ENCODE measurements at regions not wholly inside any gene's neighbourhood (a gene's known extent, or its start where the extent isn't known, plus 50 kb on each side); places are given as distances from the start of the nearest gene placed in this dataset.
"Not testable (repeated sequence)": the region's sequence is repeated elsewhere in the genome, so short reads cannot be mapped to it uniquely, and the experiment has no call there.

DNA sequence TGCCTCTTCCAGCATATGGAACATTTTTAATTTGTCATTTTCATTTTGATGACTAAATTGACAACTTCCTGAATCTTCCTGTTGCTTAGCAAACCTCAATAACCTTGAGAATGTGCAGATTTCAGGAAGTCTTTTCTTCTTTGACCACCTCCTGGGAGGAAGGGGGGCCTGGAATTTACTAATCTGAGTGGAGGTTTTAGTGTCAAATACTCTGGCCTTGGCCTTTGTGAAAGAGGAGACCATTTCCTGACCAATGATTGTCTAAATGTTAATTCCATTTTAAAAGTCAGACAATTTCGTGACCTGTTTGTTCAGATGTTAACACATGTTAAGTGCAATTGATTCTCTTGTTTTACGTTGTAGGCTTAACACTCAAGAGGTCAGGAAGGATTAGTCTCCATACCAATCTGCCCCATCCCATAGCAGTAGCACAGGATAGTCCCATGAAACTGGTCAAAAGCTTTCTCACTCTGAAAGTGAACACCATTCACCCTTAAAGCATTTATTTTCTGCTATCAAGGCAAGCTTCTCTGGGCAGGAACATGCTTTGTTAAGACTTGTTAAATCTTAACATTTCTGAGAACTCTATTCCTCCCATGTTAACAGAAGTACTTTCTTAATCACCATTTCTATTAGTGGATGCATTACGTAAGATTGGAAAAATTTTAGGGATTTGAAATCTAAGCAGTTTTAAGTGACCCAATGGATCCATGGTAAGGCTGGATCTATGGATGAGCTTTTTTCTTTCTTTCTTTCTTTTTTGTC, 219.6 kb downstream of the RND3 start:
- no peak overlapping the region for H3K4me3 ChIP-seq (ENCODE audit: low read length)
- no CpG with 5 or more reads among the region's 3 CpGs for WGBS (ENCODE audit: insufficient coverage, insufficient read length)
- no peaks in the 10 kb centered on the region for H3K4me1 ChIP-seq (ENCODE audit: control insufficient read depth, insufficient read depth, low read length)
- no peak overlapping the region for H3K27ac ChIP-seq (ENCODE audit: low read length)
- H3K36me3 ChIP-seq (ENCODE audit: control insufficient read depth, insufficient read depth, low read length): no peaks in the 10 kb centered on the region
- DNase-seq (ENCODE audit: low read depth, low spot score): peak; percentile 13
- H3K27me3 ChIP-seq (ENCODE audit: control insufficient read depth, insufficient read depth, low read length): no peaks in the 10 kb centered on the region
- H3K9me3 ChIP-seq (ENCODE audit: control insufficient read depth, insufficient read depth, low read length): no peaks in the 10 kb centered on the region

GRCh38 chr2:150266931-150267330, 220.5 kb downstream of the RND3 start:
- Histone ChIP-seq H3K36me3 (ENCODE audit: control insufficient read depth, insufficient read depth, low read length) (no peaks in the 10 kb centered on the region), H3K4me1 (ENCODE audit: control insufficient read depth, insufficient read depth, low read length) (no peaks in the 10 kb centered on the region), H3K4me3 (ENCODE audit: low read length) (no peak overlapping the region), H3K9me3 (ENCODE audit: control insufficient read depth, insufficient read depth, low read length) (no peaks in the 10 kb centered on the region), H3K27ac (ENCODE audit: low read length) (no peak overlapping the region), H3K27me3 (ENCODE audit: control insufficient read depth, insufficient read depth, low read length) (no peaks in the 10 kb centered on the region)
- no peak for DNase-seq (ENCODE audit: low read depth, low spot score)
- WGBS (ENCODE audit: insufficient coverage, insufficient read length): no CpG with 5 or more reads among the region's 2 CpGs

- no peak for DNase-seq (ENCODE audit: low read depth, low spot score)
- H3K9me3 ChIP-seq (ENCODE audit: control insufficient read depth, insufficient read depth, low read length): no peaks in the 10 kb centered on the region
- no peak overlapping the region for H3K27ac ChIP-seq (ENCODE audit: low read length)
- H3K36me3 ChIP-seq (ENCODE audit: control insufficient read depth, insufficient read depth, low read length): no peaks in the 10 kb centered on the region
- H3K4me1 ChIP-seq (ENCODE audit: control insufficient read depth, insufficient read depth, low read length): no peaks in the 10 kb centered on the region
- no peak overlapping the region for H3K4me3 ChIP-seq (ENCODE audit: low read length)
- no peaks in the 10 kb centered on the region for H3K27me3 ChIP-seq (ENCODE audit: control insufficient read depth, insufficient read depth, low read length)
- WGBS (ENCODE audit: insufficient coverage, insufficient read length): no CpG with 5 or more reads among the region's 2 CpGs
Measured at GRCh38 chr2:150264442-150264841, 223.0 kb downstream of the RND3 start.

DNA sequence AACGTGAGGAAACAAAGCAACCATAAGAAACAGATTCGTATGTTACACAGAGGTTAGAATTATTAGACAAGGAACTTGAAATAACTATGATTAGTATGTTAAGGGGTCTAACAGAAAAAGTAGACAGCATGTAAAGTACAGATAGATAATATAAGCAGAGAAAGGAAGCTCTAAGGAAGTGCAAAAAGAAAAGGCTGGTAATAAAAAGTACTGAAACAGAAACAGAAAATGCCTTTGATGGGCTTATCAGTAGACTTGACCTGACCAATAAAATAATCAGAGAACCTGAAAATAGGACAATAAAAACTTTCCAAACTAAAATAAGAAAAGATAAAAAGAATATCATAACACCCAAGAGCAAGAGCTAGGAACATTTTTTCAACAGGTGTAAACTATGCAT, 225.8 kb downstream of the RND3 start:
- Histone ChIP-seq H3K27ac (ENCODE audit: low read length) (no peak overlapping the region), H3K4me3 (ENCODE audit: low read length) (no peak overlapping the region), H3K9me3 (ENCODE audit: control insufficient read depth, insufficient read depth, low read length) (no peaks in the 10 kb centered on the region), H3K27me3 (ENCODE audit: control insufficient read depth, insufficient read depth, low read length) (no peaks in the 10 kb centered on the region), H3K4me1 (ENCODE audit: control insufficient read depth, insufficient read depth, low read length) (no peaks in the 10 kb centered on the region), H3K36me3 (ENCODE audit: control insufficient read depth, insufficient read depth, low read length) (no peaks in the 10 kb centered on the region)
- WGBS (ENCODE audit: insufficient coverage, insufficient read length): no CpG with 5 or more reads among the region's 2 CpGs
- DNase-seq (ENCODE audit: low read depth, low spot score): no peak

DNA sequence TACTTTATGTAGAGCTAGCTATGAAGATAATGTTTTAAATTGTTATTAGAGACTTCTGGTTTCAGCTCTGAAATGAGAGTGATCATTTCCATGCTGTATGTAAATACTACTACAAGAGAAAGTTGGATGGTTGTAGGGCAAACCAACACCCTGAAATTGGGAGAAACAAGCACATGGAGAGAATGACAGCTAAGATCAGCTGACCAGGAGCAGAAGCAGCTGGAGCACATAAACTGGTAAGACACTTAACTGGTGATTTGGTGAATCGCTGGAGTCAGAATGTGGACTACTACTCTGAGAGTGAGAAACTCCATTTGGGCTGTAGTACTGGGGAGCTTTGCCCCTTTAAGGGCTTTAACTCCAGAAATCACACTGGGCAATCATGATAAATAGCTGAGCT, 226.8 kb downstream of the RND3 start:
- Histone ChIP-seq H3K9me3 (ENCODE audit: control insufficient read depth, insufficient read depth, low read length) (no peaks in the 10 kb centered on the region), H3K36me3 (ENCODE audit: control insufficient read depth, insufficient read depth, low read length) (no peaks in the 10 kb centered on the region), H3K27me3 (ENCODE audit: control insufficient read depth, insufficient read depth, low read length) (no peaks in the 10 kb centered on the region), H3K27ac (ENCODE audit: low read length) (no peak overlapping the region), H3K4me1 (ENCODE audit: control insufficient read depth, insufficient read depth, low read length) (no peaks in the 10 kb centered on the region), H3K4me3 (ENCODE audit: low read length) (no peak overlapping the region)
- no peak for DNase-seq (ENCODE audit: low read depth, low spot score)
- WGBS (ENCODE audit: insufficient coverage, insufficient read length): no CpG with 5 or more reads among the region's 1 CpG

DNA sequence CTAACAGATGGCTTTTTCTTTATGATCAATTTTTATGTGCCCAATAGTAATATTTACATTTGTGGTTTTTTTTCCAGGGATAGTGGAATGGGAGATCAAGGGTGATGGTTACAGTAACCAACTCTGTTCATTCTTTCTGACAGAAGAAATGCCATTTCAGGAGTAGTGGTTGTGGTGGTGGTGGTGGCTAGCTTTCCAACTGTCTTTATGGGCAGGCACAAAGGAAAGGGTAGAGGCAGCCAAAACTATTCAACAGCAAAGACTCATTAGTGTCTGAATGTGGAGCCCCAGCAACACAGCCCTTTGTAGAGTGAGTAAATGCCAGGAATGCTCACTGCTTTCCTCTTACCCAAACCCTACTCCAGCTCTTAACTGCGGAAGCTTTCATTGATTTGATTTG, 227.7 kb downstream of the RND3 start:
- no peak for DNase-seq (ENCODE audit: low read depth, low spot score)
- Histone ChIP-seq H3K9me3 (ENCODE audit: control insufficient read depth, insufficient read depth, low read length) (no peaks in the 10 kb centered on the region), H3K27ac (ENCODE audit: low read length) (no peak overlapping the region), H3K4me1 (ENCODE audit: control insufficient read depth, insufficient read depth, low read length) (no peaks in the 10 kb centered on the region), H3K27me3 (ENCODE audit: control insufficient read depth, insufficient read depth, low read length) (no peaks in the 10 kb centered on the region), H3K36me3 (ENCODE audit: control insufficient read depth, insufficient read depth, low read length) (no peaks in the 10 kb centered on the region), H3K4me3 (ENCODE audit: low read length) (no peak overlapping the region)
- no CpG with 5 or more reads among the region's 1 CpG for WGBS (ENCODE audit: insufficient coverage, insufficient read length)

GRCh38 chr2:150258781-150259307, 228.6 kb downstream of the RND3 start:
- DNase-seq (ENCODE audit: low read depth, low spot score): no peak
- H3K27ac ChIP-seq (ENCODE audit: low read length): no peak overlapping the region
- no peaks in the 10 kb centered on the region for H3K9me3 ChIP-seq (ENCODE audit: control insufficient read depth, insufficient read depth, low read length)
- no peaks in the 10 kb centered on the region for H3K4me1 ChIP-seq (ENCODE audit: control insufficient read depth, insufficient read depth, low read length)
- H3K36me3 ChIP-seq (ENCODE audit: control insufficient read depth, insufficient read depth, low read length): no peaks in the 10 kb centered on the region
- H3K27me3 ChIP-seq (ENCODE audit: control insufficient read depth, insufficient read depth, low read length): no peaks in the 10 kb centered on the region
- WGBS (ENCODE audit: insufficient coverage, insufficient read length): no CpG with 5 or more reads among the region's 8 CpGs
- no peak overlapping the region for H3K4me3 ChIP-seq (ENCODE audit: low read length)

DNA sequence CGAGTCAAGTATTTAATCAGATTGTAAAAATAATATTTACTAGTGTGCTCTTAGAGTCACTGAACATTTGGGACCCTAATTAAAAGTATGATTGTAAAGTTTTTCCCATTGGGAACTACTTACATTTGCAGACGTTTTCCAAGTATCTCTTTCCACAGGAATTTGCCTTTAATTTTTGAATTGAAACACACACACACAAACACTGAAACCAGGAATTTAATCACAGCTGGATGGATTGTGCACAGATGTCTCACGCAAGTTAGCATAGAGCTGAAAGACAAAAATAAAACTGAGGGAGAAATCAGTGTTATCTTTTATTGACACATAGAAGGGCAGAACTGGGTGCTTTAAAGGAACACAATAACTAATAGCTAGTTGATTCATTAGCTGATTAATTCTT, 230.7 kb downstream of the RND3 start:
- Histone ChIP-seq H3K4me1 (ENCODE audit: control insufficient read depth, insufficient read depth, low read length) (no peaks in the 10 kb centered on the region), H3K4me3 (ENCODE audit: low read length) (no peak overlapping the region), H3K27me3 (ENCODE audit: control insufficient read depth, insufficient read depth, low read length) (no peaks in the 10 kb centered on the region), H3K27ac (ENCODE audit: low read length) (no peak overlapping the region), H3K36me3 (ENCODE audit: control insufficient read depth, insufficient read depth, low read length) (no peaks in the 10 kb centered on the region), H3K9me3 (ENCODE audit: control insufficient read depth, insufficient read depth, low read length) (no peaks in the 10 kb centered on the region)
- no peak for DNase-seq (ENCODE audit: low read depth, low spot score)
- WGBS (ENCODE audit: insufficient coverage, insufficient read length): no CpG with 5 or more reads among the region's 3 CpGs

DNA sequence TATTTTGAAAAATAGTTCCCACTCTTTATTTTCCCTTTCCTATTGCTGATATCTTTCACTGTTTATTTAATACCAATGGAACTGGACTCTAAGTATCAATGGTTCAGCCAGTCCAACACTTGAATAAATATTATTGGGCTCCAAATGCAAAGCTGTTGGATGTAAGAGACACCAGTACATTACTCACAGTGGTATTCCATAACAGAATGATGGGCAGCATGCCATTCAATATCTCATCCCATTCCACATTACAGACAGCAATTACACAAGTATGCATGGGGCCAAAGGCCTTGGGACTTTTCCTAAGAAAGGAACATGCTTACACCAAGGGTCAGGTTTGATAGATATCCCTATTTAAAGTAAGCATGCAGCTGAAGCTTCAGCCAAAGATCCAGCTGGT, 231.9 kb downstream of the RND3 start:
- Histone ChIP-seq H3K27me3 (ENCODE audit: control insufficient read depth, insufficient read depth, low read length) (no peaks in the 10 kb centered on the region), H3K36me3 (ENCODE audit: control insufficient read depth, insufficient read depth, low read length) (no peaks in the 10 kb centered on the region), H3K9me3 (ENCODE audit: control insufficient read depth, insufficient read depth, low read length) (no peaks in the 10 kb centered on the region), H3K27ac (ENCODE audit: low read length) (no peak overlapping the region), H3K4me3 (ENCODE audit: low read length) (no peak overlapping the region), H3K4me1 (ENCODE audit: control insufficient read depth, insufficient read depth, low read length) (no peaks in the 10 kb centered on the region)
- DNase-seq (ENCODE audit: low read depth, low spot score): no peak

- not testable (repeated sequence) for H3K9me3 ChIP-seq (ENCODE audit: control insufficient read depth, insufficient read depth, low read length); DNase-seq (ENCODE audit: low read depth, low spot score); H3K4me1 ChIP-seq (ENCODE audit: control insufficient read depth, insufficient read depth, low read length); H3K27ac ChIP-seq (ENCODE audit: low read length); H3K4me3 ChIP-seq (ENCODE audit: low read length); H3K27me3 ChIP-seq (ENCODE audit: control insufficient read depth, insufficient read depth, low read length); H3K36me3 ChIP-seq (ENCODE audit: control insufficient read depth, insufficient read depth, low read length)
- no CpG with 5 or more reads among the region's 1 CpG for WGBS (ENCODE audit: insufficient coverage, insufficient read length)
Measured at GRCh38 chr2:150249735-150250134, 237.7 kb downstream of the RND3 start.

- no CpG with 5 or more reads among the region's 1 CpG for WGBS (ENCODE audit: insufficient coverage, insufficient read length)
- no peak for DNase-seq (ENCODE audit: low read depth, low spot score)
- no peaks in the 10 kb centered on the region for H3K27me3 ChIP-seq (ENCODE audit: control insufficient read depth, insufficient read depth, low read length)
- H3K4me3 ChIP-seq (ENCODE audit: low read length): no peak overlapping the region
- H3K27ac ChIP-seq (ENCODE audit: low read length): no peak overlapping the region
- H3K4me1 ChIP-seq (ENCODE audit: control insufficient read depth, insufficient read depth, low read length): no peaks in the 10 kb centered on the region
- no peaks in the 10 kb centered on the region for H3K36me3 ChIP-seq (ENCODE audit: control insufficient read depth, insufficient read depth, low read length)
- H3K9me3 ChIP-seq (ENCODE audit: control insufficient read depth, insufficient read depth, low read length): no peaks in the 10 kb centered on the region
Measured at GRCh38 chr2:150247481-150247880, 240.0 kb downstream of the RND3 start.
